ENCODE measurements at regions not wholly inside any gene's neighbourhood (a gene's known extent, or its start where the extent isn't known, plus 50 kb on each side); places are given as distances from the start of the nearest gene placed in this dataset.
"Not testable (repeated sequence)": the region's sequence is repeated elsewhere in the genome, so short reads cannot be mapped to it uniquely, and the experiment has no call there.

DNA sequence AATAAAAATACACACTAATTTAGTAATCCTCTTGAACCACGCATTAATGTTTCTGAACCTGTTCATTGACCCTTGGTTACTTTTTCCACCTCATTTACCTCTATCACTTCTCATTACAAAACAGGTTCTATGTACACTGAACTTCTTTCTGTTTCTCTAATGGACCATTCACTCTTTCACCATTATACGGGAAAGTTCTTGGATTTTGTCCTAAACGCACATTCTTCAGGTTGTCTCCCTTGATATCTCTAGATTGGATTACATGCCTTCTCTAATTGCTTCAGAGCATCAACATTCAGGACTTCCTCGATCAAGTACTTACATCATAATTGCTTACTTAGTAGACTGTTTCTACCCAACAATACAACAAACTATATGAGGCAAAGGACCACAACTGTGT is 359.4 kb upstream of the FSTL5 start:
- intact Hi-C loops (cut with micrococcal nuclease), result no loop called here

DNA sequence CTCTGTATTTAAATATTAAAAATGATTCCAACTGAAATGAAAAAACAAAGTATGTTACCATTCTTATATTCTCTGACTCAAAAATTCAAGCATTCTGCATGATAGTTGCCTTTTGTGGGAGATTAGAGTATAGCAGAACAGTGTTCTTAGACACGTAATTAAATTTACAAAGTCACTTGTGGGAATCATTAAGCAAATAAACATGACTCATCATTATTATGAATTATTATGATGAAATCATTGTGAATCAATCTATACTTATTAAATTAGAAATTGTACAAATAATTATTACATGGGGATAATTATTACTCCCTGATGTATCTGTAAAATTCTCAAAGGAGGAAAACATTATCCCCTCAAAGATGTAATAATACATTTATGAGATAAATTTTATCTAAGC is 358.9 kb upstream of the FSTL5 start:
- intact Hi-C loops (cut with micrococcal nuclease), result no loop called here
- no peak for DNase-seq
- no peak for ATAC-seq

More for the DNA sequence above, 359.4 kb upstream of the FSTL5 start:
- no peak for DNase-seq
- no peak for ATAC-seq

DNA sequence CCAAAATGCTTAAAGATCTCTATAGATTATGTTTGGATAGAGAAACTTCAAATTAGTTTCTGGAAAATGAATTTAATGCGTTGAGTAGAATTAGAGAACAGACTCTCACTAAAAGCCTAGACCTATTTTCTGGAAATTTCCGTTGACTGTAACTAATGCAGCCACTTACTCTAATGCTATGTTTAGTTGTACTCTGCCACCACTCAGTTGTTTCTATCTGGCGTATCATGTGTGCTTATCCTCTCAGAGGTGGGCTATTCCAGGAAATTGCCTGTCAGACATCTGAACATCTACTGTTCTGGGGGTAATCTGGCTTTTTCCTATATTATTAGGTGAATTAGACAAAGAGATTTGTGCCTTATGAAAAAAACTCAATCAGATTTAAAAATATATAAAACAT is 347.1 kb upstream of the FSTL5 start:
- ATAC-seq, result no peak
- intact Hi-C loops (cut with micrococcal nuclease), result no loop called here

DNA sequence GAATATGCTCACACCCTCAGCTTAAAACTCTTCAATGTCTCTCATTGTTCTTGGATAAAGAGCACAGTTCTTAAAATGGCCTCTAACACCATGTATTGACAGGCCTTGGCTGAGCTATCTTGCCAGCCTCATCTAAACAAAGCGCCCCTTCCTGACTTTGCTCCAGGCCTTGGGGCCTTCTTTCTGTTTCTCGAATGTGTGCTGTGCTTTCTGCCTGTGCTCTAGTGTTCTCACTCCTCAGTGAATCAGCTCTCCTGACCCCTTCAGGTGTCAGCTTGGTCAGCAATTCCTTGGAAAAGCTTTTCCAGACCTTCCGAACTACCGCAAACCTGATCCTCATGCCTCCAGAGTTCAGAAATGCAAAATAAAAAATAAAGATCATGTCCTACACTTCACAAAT is 346.3 kb upstream of the FSTL5 start:
- intact Hi-C loops (cut with micrococcal nuclease), result no loop called here
- no peak for DNase-seq
- no peak for ATAC-seq

More for the DNA sequence above, 347.1 kb upstream of the FSTL5 start:
- no peak for DNase-seq

DNA sequence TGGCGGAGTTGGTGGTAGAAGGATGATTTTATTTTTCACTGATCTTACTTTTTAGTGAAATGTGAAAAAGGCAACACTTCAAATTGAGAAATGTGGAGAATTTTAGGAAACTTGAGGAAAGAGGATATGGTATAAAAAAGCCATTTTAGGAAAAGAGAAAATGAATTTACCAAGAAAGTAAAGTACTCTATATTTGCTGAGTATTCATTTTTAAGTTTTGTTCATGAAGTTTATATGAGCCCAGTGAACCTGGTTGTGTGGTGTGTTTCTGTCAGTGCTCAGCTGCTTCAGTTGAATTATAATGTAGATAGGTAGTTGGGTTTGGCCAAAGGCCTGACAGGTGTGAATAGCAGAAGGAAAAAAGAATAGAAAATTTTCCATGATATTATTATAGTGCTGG is 345.5 kb upstream of the FSTL5 start:
- no peak for DNase-seq
- intact Hi-C loops (cut with micrococcal nuclease), result no loop called here
- no peak for ATAC-seq

DNA sequence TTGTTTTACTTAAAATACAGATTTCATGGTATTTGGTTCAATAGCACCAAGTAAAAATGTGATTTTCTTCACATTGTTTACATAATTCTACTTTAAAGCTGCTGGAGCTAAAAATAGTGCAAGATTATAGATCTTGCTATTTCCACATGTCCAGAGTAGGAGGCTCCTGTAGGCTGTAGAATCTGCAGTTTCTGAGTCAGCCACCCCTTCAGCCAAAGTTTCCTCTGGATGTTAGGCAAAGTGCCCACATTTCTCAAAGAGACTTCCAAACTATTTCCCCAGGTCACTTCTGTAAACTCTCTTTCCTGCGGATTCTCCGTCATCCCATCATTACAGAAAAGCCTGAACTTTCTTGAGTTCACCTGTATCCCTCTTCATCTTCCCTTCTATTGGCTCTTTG is 342.5 kb upstream of the FSTL5 start:
- DNase-seq, result no peak
- ATAC-seq, result no peak
- intact Hi-C loops (cut with micrococcal nuclease), result no loop called here

DNA sequence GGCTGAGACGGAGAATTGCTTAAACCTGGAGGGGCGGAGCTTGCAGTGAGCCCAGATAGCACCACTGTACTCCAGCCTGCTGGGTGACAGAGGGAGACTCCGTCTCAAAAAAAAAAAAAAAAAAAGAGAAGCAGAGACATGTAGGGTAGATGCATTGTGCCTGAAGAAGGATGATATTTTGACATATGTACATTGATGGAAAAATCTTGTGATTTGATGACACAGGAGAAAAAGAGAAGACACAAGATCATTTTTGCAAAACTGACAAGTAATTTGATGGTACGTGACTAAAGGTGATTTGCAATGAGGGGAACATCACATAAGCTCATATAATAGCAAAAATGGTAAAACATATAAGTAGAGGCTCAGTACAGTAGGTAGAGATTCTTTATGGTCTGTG is 340.1 kb upstream of the FSTL5 start:
- no peak for DNase-seq
- ATAC-seq, result no peak
- intact Hi-C loops (cut with micrococcal nuclease), result no loop called here

DNA sequence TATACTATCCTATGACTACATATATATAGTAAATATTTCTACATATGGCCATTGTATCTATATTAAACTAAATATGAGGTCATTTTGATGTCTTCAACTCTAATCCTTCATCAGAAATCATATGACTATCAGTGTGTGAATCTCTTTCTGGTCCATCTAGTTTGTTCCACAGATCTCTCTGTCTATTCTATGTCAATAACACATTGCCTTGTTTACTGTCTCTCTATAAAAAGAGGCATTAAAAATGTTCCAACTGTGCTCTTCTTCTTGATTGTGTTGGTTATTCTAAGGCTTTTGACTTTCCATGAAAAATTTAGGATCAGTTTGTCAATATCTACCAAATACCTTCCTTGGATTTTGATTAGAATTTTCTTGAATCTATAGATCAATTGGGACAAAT is 338.3 kb upstream of the FSTL5 start:
- DNase-seq (no peak), ATAC-seq (no peak)
- intact Hi-C loops (cut with micrococcal nuclease), result no loop called here

DNA sequence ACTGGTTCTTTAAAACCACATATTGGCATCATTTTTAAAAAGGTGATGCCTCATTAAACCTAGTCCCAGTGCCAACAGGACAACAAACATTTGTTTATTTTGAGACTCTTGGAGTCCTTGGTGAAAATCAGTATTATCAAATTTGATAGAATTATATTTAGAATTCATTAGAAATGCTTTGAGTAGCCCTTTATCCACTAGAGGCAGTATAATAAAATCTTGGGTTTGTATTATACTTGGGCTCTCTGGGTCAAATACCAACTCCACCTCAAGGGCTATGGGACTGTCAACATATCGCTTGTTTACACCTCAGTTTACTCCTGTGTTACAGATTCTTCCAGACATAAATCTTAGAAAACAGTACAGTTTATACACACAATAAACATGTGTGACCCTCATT is 335.7 kb upstream of the FSTL5 start:
- DNase-seq, result no peak
- intact Hi-C loops (cut with micrococcal nuclease), result no loop called here

DNA sequence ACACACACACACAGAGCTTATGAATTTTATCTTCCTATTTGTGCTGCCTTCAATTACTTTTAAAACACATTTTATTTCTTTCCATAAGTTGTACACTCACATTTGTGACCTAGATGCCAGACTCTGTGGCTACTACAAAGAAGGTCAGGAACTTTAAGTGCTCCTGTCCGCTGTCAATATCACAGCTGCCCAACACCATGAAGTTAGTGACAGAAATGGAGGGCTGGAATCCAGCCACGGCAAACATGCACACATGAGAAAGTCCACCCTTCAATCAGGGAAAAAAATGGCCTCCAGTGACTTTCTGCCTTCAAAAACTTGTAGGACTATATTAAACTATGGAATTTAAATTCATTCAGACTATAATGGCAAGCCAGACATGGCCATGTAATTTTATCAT is 334.4 kb upstream of the FSTL5 start:
- intact Hi-C loops (cut with micrococcal nuclease), result no loop called here
- DNase-seq (peak; percentile 58), ATAC-seq (peak; percentile 98)

More for the DNA sequence above, 335.7 kb upstream of the FSTL5 start:
- ATAC-seq, result no peak

DNA sequence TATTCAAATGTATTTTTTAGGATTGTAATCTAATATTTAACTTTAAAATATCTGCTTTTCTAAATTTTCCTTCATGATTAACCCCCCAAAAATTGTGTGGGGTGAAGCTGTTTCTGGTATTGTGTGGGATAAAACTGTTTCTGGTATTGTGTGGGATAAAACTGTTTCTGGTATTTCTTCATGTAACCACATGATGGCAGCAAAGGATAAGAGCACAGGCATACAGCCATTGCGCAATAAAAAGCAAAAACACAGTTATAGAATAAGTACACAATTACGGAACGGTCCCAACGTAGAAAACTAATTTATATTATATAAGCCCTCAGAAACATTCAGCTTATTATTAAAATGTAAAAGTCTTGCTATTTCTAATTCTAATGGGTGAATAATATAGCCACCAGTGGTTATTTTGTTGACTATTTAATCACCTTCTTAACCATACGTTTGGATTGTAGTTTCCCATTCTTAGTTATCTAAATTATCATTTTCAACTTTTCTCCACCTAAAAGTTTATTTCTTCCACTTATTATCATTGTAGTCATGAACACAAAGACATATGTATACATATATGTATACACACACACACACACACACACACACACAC is 333.9 kb upstream of the FSTL5 start:
- DNase-seq, result no peak
- intact Hi-C loops (cut with micrococcal nuclease), result no loop called here
- ATAC-seq, result peak; percentile 92

DNA sequence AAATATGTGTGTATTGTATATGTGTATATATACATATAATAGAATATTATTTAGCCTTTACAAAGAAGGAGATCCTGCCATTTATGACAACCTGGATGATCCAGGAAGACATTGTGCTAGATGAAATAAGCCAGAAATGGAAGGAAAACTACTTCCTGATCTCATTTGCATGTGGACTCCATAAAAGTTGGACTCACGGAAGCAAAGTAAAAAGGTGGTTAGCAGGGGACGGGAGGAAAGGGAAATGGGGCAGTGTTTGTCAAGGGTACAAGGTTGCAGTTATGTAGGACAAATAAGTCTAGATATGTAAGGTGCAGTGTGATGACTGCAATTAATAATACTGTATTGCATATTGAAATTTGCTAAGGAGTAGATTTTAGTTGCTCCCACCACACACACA is 331.1 kb upstream of the FSTL5 start:
- no peak for DNase-seq
- ATAC-seq, result no peak
- intact Hi-C loops (cut with micrococcal nuclease), result no loop called here

DNA sequence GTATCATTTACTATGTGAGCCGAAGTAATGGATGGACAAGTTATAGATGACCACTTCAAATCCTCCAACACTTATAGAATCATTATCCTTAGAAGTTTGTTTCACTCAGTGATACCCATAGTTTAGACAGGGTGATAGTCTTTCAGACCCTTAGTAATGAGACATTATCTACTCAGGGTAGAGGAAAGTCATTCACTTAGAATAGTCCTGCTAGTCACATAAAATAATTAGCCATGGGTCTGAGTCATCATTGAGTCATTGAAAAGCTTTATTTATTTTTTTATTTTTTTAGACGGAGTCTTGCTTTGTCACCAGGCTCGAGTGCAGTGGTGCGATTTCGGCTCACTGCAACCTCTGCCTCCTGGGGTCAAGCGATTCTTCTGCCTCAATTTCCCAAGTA is 321.7 kb upstream of the FSTL5 start:
- intact Hi-C loops (cut with micrococcal nuclease), result no loop called here
- DNase-seq (no peak), ATAC-seq (no peak)

DNA sequence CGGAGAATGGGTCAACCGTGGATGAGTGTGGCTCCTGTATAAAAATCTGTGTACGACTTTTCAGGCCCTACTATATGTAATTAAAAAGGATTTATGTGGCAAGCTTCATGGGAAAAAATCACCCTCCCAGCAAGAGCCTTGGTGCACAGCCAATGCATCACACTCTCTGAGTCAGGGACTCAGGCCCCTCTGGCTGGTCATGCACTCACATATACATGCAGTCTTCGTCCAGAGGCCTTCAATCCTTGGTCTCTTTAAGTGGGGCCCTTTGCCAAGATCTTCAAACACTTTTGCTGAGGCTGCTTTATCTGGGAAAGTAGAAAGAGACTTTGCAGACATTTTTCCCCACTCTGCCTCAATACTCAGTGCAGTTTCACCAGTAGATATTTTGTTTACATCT is 311.4 kb upstream of the FSTL5 start:
- DNase-seq (no peak), ATAC-seq (no peak)
- intact Hi-C loops (cut with micrococcal nuclease), result no loop called here

DNA sequence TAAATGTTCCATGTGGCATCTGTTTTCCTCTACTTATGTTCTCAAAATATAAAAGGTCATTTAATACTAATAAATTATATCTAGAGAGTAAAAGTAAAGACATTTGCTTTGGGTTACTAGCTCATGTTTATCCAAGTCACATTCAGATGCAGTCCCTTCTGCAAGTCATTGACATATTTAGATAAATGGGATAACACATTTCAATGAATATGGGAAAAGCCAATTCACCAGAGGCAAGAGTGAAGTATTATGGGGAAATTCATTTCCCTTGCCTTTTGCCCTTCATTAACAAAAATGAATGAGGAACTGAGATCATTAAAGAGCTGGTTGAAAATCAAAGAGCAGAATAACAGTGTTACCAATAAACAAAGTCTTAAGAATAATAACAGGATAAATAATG is 306.2 kb upstream of the FSTL5 start:
- intact Hi-C loops (cut with micrococcal nuclease), result no loop called here
- DNase-seq, result no peak
- ATAC-seq, result no peak

DNA sequence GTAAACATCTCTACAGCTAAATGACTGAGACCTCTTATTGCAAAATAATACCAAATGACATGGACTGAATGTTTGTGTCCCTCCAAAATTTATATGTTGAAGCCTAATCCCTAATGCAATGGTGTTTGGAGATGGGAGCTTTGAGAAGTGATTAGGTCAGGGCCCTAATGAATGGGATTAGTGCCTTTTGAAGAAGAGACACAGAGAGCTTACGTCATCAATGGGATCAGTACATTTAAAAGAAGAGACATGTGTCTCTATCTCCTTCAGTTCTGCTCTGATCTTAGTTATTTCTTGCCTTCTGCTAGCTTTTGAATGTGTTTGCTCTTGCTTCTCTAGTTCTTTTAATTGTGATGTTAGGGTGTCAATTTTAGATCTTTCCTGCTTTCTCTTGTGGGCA is 301.6 kb upstream of the FSTL5 start:
- ATAC-seq; intact Hi-C loops (cut with micrococcal nuclease); DNase-seq: not testable (repeated sequence)

DNA sequence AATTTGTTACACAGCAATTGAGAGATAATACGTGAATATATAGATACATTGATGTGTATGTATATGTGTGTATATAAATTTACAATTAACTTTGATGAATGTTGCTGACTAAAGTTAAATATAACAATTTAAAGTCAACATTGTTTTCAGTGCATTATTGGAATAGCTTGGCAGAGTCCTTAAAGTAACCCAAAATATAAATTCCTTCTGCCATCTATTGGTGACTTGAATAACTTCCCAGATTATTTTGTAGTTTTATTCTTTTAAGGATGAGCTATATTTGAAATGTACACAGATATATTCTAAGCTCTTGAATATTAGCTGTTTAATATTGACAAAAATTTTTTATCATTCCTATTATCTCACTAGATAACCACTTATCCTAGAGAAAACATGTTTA is 298.2 kb upstream of the FSTL5 start:
- intact Hi-C loops (cut with micrococcal nuclease), result no loop called here
- ATAC-seq (no peak), DNase-seq (no peak)

DNA sequence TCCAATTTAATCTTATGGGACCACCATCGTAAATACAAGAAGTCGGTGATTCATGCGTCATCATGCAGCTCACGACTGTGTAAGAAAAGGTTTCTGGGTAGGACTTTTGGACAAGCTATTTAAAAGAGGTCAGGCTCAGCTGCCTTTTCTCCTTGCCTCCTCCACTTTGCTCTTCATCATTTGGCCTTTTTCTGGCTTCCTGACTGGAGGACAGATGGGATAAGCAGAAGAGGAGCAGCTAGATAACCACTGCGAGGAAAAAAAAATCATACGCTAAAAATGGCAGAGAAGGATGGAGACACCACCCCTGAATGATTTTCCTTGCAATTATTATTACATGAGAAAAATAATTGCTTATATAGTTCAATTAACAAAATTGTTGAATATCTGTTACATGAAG is 294.3 kb upstream of the FSTL5 start:
- no peak for ATAC-seq
- intact Hi-C loops (cut with micrococcal nuclease), result no loop called here
- DNase-seq, result no peak

DNA sequence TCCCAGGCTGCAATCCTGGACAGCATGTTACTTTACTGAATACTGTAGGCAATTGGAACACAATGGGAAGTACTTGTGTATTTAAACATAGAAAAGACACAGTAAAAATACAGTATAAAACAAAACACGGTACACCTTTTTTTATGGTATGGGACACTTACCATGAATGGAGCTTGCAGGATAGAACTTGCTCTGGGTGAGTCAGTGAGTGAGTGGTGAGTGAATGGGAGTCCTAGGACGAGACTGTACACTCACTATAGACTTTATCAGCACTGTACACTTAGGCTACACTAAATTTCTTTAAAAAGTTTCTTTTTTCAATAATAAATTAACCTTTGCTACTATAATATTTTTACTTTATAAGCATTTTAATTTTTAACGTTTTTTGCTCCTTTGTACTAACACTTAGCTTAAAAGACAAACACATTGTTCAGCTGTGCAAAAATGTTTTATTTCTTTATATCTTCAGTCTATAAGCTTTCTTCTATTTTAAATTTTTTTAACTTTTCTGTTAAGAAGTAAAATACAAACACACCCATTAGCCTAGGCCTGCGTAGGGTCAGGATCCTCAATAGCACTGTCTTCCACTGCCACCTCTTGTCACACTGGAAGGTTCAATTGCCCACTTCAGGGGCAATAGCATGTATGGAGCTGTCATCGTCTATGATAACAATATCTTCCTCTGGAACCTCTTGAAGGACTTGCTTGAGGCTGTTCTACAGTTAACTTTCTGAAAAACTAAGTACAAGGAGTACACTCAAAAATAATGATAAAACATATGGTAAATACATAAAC is 293.5 kb upstream of the FSTL5 start:
- no peak for ATAC-seq
- DNase-seq, result no peak
- intact Hi-C loops (cut with micrococcal nuclease), result no loop called here

DNA sequence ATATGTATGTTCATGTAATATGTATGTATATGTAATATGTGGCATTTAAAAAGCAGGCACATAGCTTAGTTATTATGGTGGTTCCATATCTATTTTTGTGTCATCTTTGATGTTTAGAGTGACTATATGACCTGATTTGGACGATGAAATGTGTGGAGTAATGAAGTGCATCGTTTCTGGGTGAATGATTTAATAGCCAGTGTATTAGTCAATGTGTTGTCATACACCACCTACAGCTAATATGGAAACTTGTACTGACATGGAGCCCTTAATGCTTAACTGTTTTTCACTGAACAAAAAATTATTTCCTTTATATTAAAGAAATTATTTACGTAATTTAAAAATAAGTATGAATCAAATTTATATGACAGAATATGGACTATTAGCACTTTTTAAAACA is 292.3 kb upstream of the FSTL5 start:
- ATAC-seq (no peak), DNase-seq (no peak)
- intact Hi-C loops (cut with micrococcal nuclease), result no loop called here

DNA sequence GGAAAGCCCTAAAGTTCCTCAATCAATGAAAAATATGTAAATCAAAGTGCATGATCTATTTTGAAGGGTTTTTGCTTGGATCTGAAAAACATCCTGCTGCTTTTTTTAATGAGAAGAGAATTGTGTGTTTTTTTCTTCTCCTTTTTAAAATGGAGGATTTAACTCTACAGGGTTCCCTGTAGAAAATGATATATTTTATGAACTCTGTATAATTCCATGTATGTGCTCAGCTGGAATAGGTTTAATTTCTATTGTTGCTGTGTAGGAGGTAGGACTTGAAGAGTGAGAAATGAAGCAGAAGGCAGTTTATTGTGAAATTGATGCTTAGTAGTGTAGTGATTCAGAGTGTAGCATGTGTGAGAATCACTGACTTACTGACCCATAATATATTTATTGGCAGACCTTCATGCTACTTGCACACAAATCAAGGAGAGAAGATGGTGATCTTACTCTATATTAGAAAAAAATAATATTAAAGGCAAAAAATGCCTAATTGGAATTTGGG is 286.8 kb upstream of the FSTL5 start:
- intact Hi-C loops (cut with micrococcal nuclease), result no loop called here
- DNase-seq (no peak), ATAC-seq (no peak)

Measured in left ventricle myocardium superior (tissue), 1 donor.